HAP-1 (cell line): ENCODE measurements at regions not wholly inside any gene's neighbourhood (a gene's known extent, or its start where the extent isn't known, plus 50 kb on each side); places are given as distances from the start of the nearest gene placed in this dataset.

Experiments used
- DNase-seq, 2 experiments: peaks; one replicate each; pipeline ENCODE4 v3.0.0-alpha.2; 2016 to 2020; ENCODE audit warnings: low spot score in 2 of 2
- H3K27me3 ChIP-seq: fragments of 250-450 bp; sonication (Bioruptor Pico); 2 replicates; pipeline ENCODE4 v1.5.1; 2020; ENCODE audit warnings: low read depth, mild to moderate bottlenecking, moderate library complexity
- H3K36me3 ChIP-seq: fragments of 250-450 bp; sonication (Bioruptor Pico); replicated peaks from 2 replicates; pipeline ENCODE4 v1.5.1; 2020; ENCODE audit warnings: mild to moderate bottlenecking
- H3K4me1 ChIP-seq: fragments of 250-450 bp; sonication (Bioruptor Pico); 2 replicates; pipeline ENCODE4 v1.5.1; 2020; ENCODE audit warnings: mild to moderate bottlenecking
- H3K4me3 ChIP-seq: fragments of 250-450 bp; sonication (Bioruptor Pico); 2 replicates; pipeline ENCODE4 v1.5.1; 2020; ENCODE audit warnings: mild to moderate bottlenecking, moderate library complexity
- H3K9me3 ChIP-seq: fragments of 250-450 bp; sonication (Bioruptor Pico); 2 replicates; pipeline ENCODE4 v1.5.1; 2020; ENCODE audit warnings: mild to moderate bottlenecking, moderate library complexity
- in situ Hi-C: fragments of 300-500 bp; cut with MboI; formaldehyde crosslinking; loops from 3 replicates; pipeline ENCODE4 v1.14.3; 2020; ENCODE audit warnings: low sequenced_read_pairs, inconsistent platforms, mixed read lengths

DNA sequence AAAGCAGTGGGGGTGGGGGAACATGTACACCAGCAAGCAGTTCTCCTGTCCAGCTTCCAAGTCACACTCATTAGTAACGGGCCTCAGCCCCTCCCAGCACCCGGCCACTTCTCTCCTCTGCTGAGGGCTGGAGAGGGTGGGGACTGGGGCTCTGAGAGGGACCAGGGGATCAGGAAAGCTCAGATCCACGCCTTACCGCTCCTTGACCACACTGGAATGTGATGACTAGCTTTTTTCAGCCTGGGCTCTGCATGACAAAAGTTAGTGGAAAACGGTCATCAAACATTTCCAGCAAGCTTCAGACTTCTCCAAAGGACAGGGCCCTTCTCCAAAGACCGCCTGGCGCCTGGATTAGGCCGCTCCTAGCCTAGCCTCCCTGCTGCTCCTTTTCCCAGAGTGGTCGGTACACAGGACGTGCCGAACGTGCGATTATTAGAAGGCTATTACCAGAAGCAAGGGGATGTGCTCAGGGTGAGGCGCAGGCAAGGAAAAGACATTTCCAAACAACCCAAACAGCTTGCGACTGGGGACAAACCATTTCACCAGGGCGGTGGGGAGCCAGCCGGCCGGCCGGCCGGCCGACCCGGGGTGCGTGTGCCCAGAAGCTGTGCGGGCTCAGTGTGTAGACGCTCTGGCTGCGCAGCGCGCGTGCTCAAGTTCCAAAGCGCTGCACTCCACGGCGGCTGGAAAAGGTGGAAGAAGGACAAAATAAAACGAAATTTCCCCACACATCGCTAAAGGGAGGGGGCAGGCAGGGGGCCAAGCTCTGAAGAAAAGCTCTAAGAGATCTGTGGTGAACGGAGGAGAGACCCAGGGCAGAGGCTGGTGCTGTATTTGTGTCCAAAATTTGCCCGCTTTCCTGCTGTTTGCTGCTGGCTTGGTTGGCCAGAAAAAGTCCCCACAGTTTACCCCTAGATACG lies 51.0 kb upstream of the SSR3 start:
- Histone ChIP-seq H3K36me3 (no peaks in the 10 kb centered on the region), H3K4me3 (no peak overlapping the region), H3K4me1 (peaks cover 35% of the 10 kb centered on the region), H3K9me3 (no peaks in the 10 kb centered on the region), H3K27me3 (no peaks in the 10 kb centered on the region)
- in situ Hi-C loops: no loop called here
- peak; percentile 73 to 74 for DNase-seq

- DNase-seq: no peak
- in situ Hi-C loops: no loop called here
- Histone ChIP-seq H3K27me3 (no peaks in the 10 kb centered on the region), H3K9me3 (no peaks in the 10 kb centered on the region), H3K4me1 (peaks cover 30% of the 10 kb centered on the region), H3K4me3 (no peak overlapping the region), H3K36me3 (no peaks in the 10 kb centered on the region)
These were observed 49.8 kb upstream of the SSR3 start for GRCh38 chr3:156604642-156605144.
